Left ventricle myocardium inferior (tissue), 1 donor: ENCODE measurements at regions not wholly inside any gene's neighbourhood (a gene's known extent, or its start where the extent isn't known, plus 50 kb on each side); places are given as distances from the start of the nearest gene placed in this dataset.

Source experiments
- DNase-seq: peaks from one replicate; pipeline ENCODE4 v3.0.0-alpha.2; 2020
- H3K27ac ChIP-seq: fragments of 200-600 bp; replicated peaks from 2 replicates; pipeline ENCODE4 v1.8.0; 2021
- H3K27me3 ChIP-seq: fragments of 200-600 bp; 2 replicates; pipeline ENCODE4 v1.8.0; 2021; ENCODE audit warnings: low read depth
- H3K36me3 ChIP-seq: fragments of 200-600 bp; 2 replicates; pipeline ENCODE4 v1.8.0; 2021
- H3K4me1 ChIP-seq: fragments of 200-600 bp; 2 replicates; pipeline ENCODE4 v1.8.0; 2021
- H3K4me3 ChIP-seq: fragments of 200-600 bp; 2 replicates; pipeline ENCODE4 v1.8.0; 2021; ENCODE audit warnings: mild to moderate bottlenecking, moderate library complexity
- H3K9me3 ChIP-seq: fragments of 200-600 bp; replicated peaks from 2 replicates; pipeline ENCODE4 v1.8.0; 2021
- intact Hi-C: fragments of 100-400 bp; cut with micrococcal nuclease; formaldehyde crosslinking; loops from one replicate; pipeline ENCODE4 v1.11.0; 2022
- TF ChIP-seq, protein P1 (sequence below): fragments of 200-600 bp; IDR thresholded peaks from 2 replicates; pipeline ENCODE4 v1.8.0; 2021; ENCODE audit warnings: antibody characterized with exemption, mild to moderate bottlenecking, borderline replicate concordance
- donor health status: DM: no; HTN: yes; CAD: no; lungs with severe emphysema.

DNA sequence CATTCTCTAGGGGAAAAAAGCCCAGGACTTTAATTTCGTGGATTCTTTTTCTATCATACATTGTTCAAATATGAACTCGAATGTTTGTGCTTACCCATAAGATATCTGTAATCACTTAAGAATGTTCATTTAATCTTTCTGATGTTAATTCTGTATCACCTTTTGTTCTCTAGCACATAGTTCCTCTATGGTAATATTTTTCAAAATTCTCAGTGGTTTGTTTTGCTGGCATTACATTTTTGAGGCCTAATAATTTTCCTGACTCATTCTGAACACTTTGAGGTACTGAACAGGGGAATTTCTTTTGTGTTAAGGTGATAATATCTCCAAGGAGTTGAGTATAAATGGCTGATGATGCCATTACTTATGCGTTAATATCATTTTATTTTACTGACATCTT lies 490.7 kb upstream of the PITX2 start:
- TF ChIP-seq, protein P1, sequence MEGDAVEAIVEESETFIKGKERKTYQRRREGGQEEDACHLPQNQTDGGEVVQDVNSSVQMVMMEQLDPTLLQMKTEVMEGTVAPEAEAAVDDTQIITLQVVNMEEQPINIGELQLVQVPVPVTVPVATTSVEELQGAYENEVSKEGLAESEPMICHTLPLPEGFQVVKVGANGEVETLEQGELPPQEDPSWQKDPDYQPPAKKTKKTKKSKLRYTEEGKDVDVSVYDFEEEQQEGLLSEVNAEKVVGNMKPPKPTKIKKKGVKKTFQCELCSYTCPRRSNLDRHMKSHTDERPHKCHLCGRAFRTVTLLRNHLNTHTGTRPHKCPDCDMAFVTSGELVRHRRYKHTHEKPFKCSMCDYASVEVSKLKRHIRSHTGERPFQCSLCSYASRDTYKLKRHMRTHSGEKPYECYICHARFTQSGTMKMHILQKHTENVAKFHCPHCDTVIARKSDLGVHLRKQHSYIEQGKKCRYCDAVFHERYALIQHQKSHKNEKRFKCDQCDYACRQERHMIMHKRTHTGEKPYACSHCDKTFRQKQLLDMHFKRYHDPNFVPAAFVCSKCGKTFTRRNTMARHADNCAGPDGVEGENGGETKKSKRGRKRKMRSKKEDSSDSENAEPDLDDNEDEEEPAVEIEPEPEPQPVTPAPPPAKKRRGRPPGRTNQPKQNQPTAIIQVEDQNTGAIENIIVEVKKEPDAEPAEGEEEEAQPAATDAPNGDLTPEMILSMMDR: no peak
- H3K9me3 ChIP-seq: no peaks in the 10 kb centered on the region
- no peaks in the 10 kb centered on the region for H3K4me1 ChIP-seq
- no peak for DNase-seq
- intact Hi-C loops: no loop called here
- H3K27me3 ChIP-seq: no peaks in the 10 kb centered on the region
- H3K27ac ChIP-seq: no peak overlapping the region
- no peak overlapping the region for H3K4me3 ChIP-seq
- H3K36me3 ChIP-seq: no peaks in the 10 kb centered on the region

DNA sequence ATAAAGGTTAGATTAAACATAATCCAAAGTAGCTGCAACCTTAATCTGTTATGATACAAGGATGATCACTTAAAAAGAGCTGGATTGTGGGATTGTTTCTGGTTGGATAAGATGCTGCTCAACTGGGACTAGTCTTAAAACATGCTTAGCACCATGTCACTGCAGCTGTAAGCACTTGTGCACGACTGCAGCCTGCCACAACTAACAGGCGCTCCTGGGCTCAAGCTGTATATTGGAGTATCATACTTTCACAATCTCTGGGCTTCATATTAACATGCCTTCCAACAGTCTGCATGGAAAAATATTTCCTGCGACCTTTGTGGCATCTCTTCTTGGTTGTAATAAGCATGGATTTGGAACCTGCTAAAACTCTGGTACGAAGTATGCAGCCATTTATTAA lies 493.0 kb upstream of the PITX2 start:
- Histone ChIP-seq H3K27me3 (no peaks in the 10 kb centered on the region), H3K9me3 (no peaks in the 10 kb centered on the region), H3K4me1 (no peaks in the 10 kb centered on the region), H3K4me3 (no peak overlapping the region), H3K36me3 (no peaks in the 10 kb centered on the region), H3K27ac (no peak overlapping the region)
- DNase-seq: no peak
- intact Hi-C loops: no loop called here
- TF ChIP-seq, protein P1: no peak

DNA sequence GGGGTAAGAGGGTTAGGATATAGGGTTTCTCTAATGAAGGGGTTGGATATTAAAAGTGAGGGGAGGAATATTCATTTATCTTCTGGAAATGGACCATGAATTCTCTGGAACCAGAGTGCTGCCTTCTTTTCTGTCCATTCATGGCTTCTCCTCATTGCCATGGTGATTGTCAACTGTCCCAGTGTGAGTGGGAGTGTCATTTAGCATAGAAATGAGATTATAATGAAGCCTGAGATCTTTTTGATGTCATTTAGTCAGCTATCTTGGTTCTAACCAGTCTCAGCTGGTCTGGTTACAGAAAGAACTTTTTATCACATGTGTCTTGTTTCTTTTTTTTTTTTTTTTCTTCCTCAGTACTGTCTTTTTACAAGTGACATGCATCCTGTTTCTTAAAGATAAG lies 497.3 kb upstream of the PITX2 start:
- no peaks in the 10 kb centered on the region for H3K9me3 ChIP-seq
- H3K27me3 ChIP-seq: no peaks in the 10 kb centered on the region
- TF ChIP-seq, protein P1: no peak
- H3K27ac ChIP-seq: no peak overlapping the region
- intact Hi-C loops: no loop called here
- H3K36me3 ChIP-seq: no peaks in the 10 kb centered on the region
- DNase-seq: no peak
- no peaks in the 10 kb centered on the region for H3K4me1 ChIP-seq
- H3K4me3 ChIP-seq: no peak overlapping the region

DNA sequence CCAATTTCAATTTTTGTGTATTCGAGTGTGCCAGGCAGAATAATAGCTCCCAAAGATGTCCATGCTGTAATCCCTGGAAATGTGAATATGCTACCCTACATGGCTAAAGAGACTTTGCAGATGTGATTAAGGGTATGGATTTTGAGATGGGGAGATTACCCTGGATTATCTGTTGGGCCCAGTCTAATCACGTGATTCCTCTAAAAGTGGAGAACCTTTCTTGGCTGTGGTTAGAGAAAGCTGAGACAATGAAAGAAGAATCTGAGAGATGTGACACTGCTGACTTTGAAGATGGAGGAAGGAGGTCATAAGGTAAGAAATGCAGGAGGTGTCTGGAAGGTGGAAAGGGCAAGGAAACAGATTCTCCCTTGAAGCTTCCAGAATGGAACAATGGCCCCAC lies 503.5 kb upstream of the PITX2 start:
- no peaks in the 10 kb centered on the region for H3K4me1 ChIP-seq
- TF ChIP-seq, protein P1: no peak
- no peak for DNase-seq
- intact Hi-C loops: no loop called here
- no peak overlapping the region for H3K4me3 ChIP-seq
- no peaks in the 10 kb centered on the region for H3K36me3 ChIP-seq
- no peak overlapping the region for H3K27ac ChIP-seq
- no peaks in the 10 kb centered on the region for H3K27me3 ChIP-seq
- H3K9me3 ChIP-seq: no peaks in the 10 kb centered on the region

DNA sequence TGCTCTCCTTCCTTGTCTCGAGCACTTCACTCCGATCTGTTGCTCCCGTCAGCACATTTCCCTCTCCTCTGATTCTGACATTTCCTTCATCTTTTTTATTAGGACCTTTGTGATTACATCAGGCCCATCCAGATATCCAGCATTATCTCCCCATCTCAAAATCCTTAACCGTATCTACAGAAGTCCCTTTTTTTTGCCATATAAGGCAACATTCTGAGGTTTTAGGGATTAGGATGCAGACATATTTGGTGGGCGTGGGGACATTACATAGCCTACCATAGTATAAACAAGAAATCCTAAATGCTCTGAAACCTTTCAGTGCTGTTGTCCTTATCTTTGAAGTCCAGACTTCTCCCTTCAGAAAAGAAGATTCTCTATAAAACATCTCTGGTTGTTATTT lies 505.0 kb upstream of the PITX2 start:
- no peaks in the 10 kb centered on the region for H3K4me1 ChIP-seq
- no peak overlapping the region for H3K27ac ChIP-seq
- no peak overlapping the region for H3K4me3 ChIP-seq
- H3K9me3 ChIP-seq: peaks cover 8% of the 10 kb centered on the region
- DNase-seq: no peak
- TF ChIP-seq, protein P1: no peak
- H3K36me3 ChIP-seq: no peaks in the 10 kb centered on the region
- no peaks in the 10 kb centered on the region for H3K27me3 ChIP-seq
- intact Hi-C loops: no loop called here

DNA sequence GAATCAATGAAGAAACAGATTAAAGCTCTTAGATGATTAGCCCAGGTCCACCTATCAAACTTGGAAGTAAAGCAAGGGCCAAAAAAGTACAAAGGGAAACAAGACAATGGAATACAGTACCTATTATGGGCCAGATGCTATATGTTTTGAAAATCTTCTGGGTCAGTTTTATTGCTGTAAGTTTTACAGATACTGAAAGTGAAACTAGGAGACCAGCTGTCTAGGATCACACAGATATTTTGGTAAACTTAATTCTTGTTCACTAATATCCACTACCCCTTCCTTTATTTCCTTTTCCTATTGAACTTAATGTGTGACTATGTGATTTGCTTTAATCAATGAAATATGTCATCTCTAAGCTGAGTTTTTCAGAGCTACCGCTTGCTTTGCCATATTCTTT lies 505.4 kb upstream of the PITX2 start:
- H3K9me3 ChIP-seq: peaks cover 8% of the 10 kb centered on the region
- DNase-seq: no peak
- intact Hi-C loops: no loop called here
- TF ChIP-seq, protein P1: no peak
- H3K36me3 ChIP-seq: no peaks in the 10 kb centered on the region
- H3K27ac ChIP-seq: no peak overlapping the region
- H3K4me3 ChIP-seq: no peak overlapping the region
- no peaks in the 10 kb centered on the region for H3K4me1 ChIP-seq
- no peaks in the 10 kb centered on the region for H3K27me3 ChIP-seq
